ENCODE measurements at regions not wholly inside any gene's neighbourhood (a gene's known extent, or its start where the extent isn't known, plus 50 kb on each side); places are given as distances from the start of the nearest gene placed in this dataset.

GRCh38 chr1:219817914-219818313, 110.4 kb downstream of the SLC30A10 start:
- no peak for TF ChIP-seq POLR2AphosphoS5 (IDR thresholded peaks at IDR 0.05)
- TF ChIP-seq CTCF (IDR thresholded peaks at IDR 0.05) = no peak
- TF ChIP-seq POLR2A (IDR thresholded peaks at IDR 0.05) = no peak
